Esophagus (tissue), 2 donors: ENCODE measurements at regions not wholly inside any gene's neighbourhood (a gene's known extent, or its start where the extent isn't known, plus 50 kb on each side); places are given as distances from the start of the nearest gene placed in this dataset.

Source experiments
- H3K27ac ChIP-seq, 2 donors: one replicate each; pipeline ENCODE4 v1.5.1; 2013; ENCODE audit warnings: low read depth in 2 of 2, mild to moderate bottlenecking in 2 of 2, inconsistent platforms in 1 of 2, low read length in 1 of 2, moderate library complexity in 1 of 2
- H3K27me3 ChIP-seq, 2 donors: one replicate each; pipeline ENCODE4 v1.6.1; 2013; ENCODE audit warnings: low read length in 2 of 2, control low read depth in 1 of 2, mild to moderate bottlenecking in 1 of 2; ENCODE audit not compliant: insufficient read depth in 2 of 2, control insufficient read depth in 1 of 2
- H3K36me3 ChIP-seq, 2 donors: one replicate each; pipeline ENCODE4 v1.6.1; 2013; ENCODE audit warnings: low read length in 1 of 2; ENCODE audit not compliant: control insufficient read depth in 2 of 2, insufficient read depth in 2 of 2
- H3K4me1 ChIP-seq, 2 donors: one replicate each; pipeline ENCODE4 v1.6.1; 2013; ENCODE audit warnings: low read length in 1 of 2; ENCODE audit not compliant: control insufficient read depth in 2 of 2, insufficient read depth in 2 of 2
- H3K4me3 ChIP-seq, 2 donors: one replicate each; pipeline ENCODE4 v1.5.1; 2013; ENCODE audit warnings: low read length in 2 of 2, mild to moderate bottlenecking in 2 of 2, low read depth in 1 of 2, moderate library complexity in 1 of 2
- H3K9me3 ChIP-seq, 2 donors: one replicate each; pipeline ENCODE4 v1.6.1; 2013; ENCODE audit warnings: mild to moderate bottlenecking in 2 of 2, low read depth in 1 of 2, low read length in 1 of 2, moderate library complexity in 1 of 2; ENCODE audit not compliant: control insufficient read depth in 2 of 2, insufficient read depth in 1 of 2
- WGBS, 2 donors: extraction: QIAGEN DNeasy Blood & Tissue Kit; methylation state at CpG; one replicate each; pipeline ENCODE4 v1.1.7; 2013; 5-methylcytosine and 5-hydroxymethylcytosine counted together
- donor health status: healthy with polysubstance abuse.
- donor health status: Bipolar disorder and iron deficiency.

- WGBS, 2 donors: 69 to 79% methylated on average over 12 of the region's 12 CpGs
- Histone ChIP-seq H3K4me3 (no peak overlapping the region), H3K27me3 (no peaks in the 10 kb centered on the region), H3K4me1 (peaks cover 0 to 4% of the 10 kb centered on the region in 2 donors), H3K27ac (no peak overlapping the region), H3K9me3 (no peaks in the 10 kb centered on the region), H3K36me3 (no peaks in the 10 kb centered on the region)
Observed at GRCh38 chr6:206264-206663, 86.0 kb upstream of the DUSP22 start.

GRCh38 chr6:208364-208763, 83.9 kb upstream of the DUSP22 start:
- no peak overlapping the region for H3K4me3 ChIP-seq
- H3K4me1 ChIP-seq: peaks cover 0 to 4% of the 10 kb centered on the region in 2 donors
- H3K36me3 ChIP-seq: no peaks in the 10 kb centered on the region
- H3K9me3 ChIP-seq: no peaks in the 10 kb centered on the region
- H3K27ac ChIP-seq: no peak overlapping the region
- no peaks in the 10 kb centered on the region for H3K27me3 ChIP-seq
- WGBS, 2 donors: 60 to 67% methylated on average over 12 of the region's 12 CpGs

- 86% methylated on average over 7 of the region's 7 CpGs for WGBS, 2 donors
- Histone ChIP-seq H3K4me1 (peaks cover 0 to 4% of the 10 kb centered on the region in 2 donors), H3K27me3 (no peaks in the 10 kb centered on the region), H3K4me3 (no peak overlapping the region), H3K36me3 (no peaks in the 10 kb centered on the region), H3K27ac (no peak overlapping the region), H3K9me3 (no peaks in the 10 kb centered on the region)
Observed at GRCh38 chr6:208938-209337, 83.3 kb upstream of the DUSP22 start.

- Histone ChIP-seq H3K4me1 (peaks cover 0 to 4% of the 10 kb centered on the region in 2 donors), H3K27ac (no peak overlapping the region), H3K27me3 (no peaks in the 10 kb centered on the region), H3K36me3 (no peaks in the 10 kb centered on the region), H3K9me3 (peaks cover 0 to 4% of the 10 kb centered on the region in 2 donors), H3K4me3 (peak overlapping the region in 1 of 2 donors; percentile 2)
- 80 to 83% methylated on average over 27 of the region's 27 CpGs for WGBS, 2 donors
Observed at GRCh38 chr6:209432-210103, 82.7 kb upstream of the DUSP22 start.

GRCh38 chr6:210104-210456, 82.2 kb upstream of the DUSP22 start:
- H3K27ac ChIP-seq: no peak overlapping the region
- H3K27me3 ChIP-seq: no peaks in the 10 kb centered on the region
- no peaks in the 10 kb centered on the region for H3K36me3 ChIP-seq
- H3K4me1 ChIP-seq: peaks cover 0 to 4% of the 10 kb centered on the region in 2 donors
- WGBS, 2 donors: 81 to 90% methylated on average over 7 of the region's 7 CpGs
- H3K4me3 ChIP-seq: peak overlapping the region in 1 of 2 donors; percentile 2
- peaks cover 0 to 4% of the 10 kb centered on the region in 2 donors for H3K9me3 ChIP-seq

GRCh38 chr6:210778-211374, 81.4 kb upstream of the DUSP22 start:
- H3K27me3 ChIP-seq: no peaks in the 10 kb centered on the region
- no peak overlapping the region for H3K4me3 ChIP-seq
- peaks cover 0 to 4% of the 10 kb centered on the region in 2 donors for H3K9me3 ChIP-seq
- 65 to 67% methylated on average over 13 of the region's 13 CpGs for WGBS, 2 donors
- H3K36me3 ChIP-seq: no peaks in the 10 kb centered on the region
- no peak overlapping the region for H3K27ac ChIP-seq
- peaks cover 2 to 8% of the 10 kb centered on the region in 2 donors for H3K4me1 ChIP-seq

GRCh38 chr6:211871-212497, 80.3 kb upstream of the DUSP22 start:
- Histone ChIP-seq H3K27me3 (no peaks in the 10 kb centered on the region), H3K9me3 (peaks cover 0 to 4% of the 10 kb centered on the region in 2 donors), H3K27ac (no peak overlapping the region), H3K4me3 (no peak overlapping the region), H3K36me3 (no peaks in the 10 kb centered on the region), H3K4me1 (peaks cover 2 to 8% of the 10 kb centered on the region in 2 donors)
- WGBS, 2 donors: 72 to 83% methylated on average over 10 of the region's 10 CpGs

- no peaks in the 10 kb centered on the region for H3K36me3 ChIP-seq
- no peak overlapping the region for H3K4me3 ChIP-seq
- H3K27ac ChIP-seq: no peak overlapping the region
- H3K27me3 ChIP-seq: no peaks in the 10 kb centered on the region
- H3K4me1 ChIP-seq: peaks cover 2 to 8% of the 10 kb centered on the region in 2 donors
- 82 to 92% methylated on average over 4 of the region's 4 CpGs for WGBS, 2 donors
- peaks cover 0 to 4% of the 10 kb centered on the region in 2 donors for H3K9me3 ChIP-seq
Observed at GRCh38 chr6:213284-213683, 79.0 kb upstream of the DUSP22 start.

GRCh38 chr6:214428-214827, 77.9 kb upstream of the DUSP22 start:
- 95 to 97% methylated on average over 5 of the region's 5 CpGs for WGBS, 2 donors
- H3K4me3 ChIP-seq: no peak overlapping the region
- no peaks in the 10 kb centered on the region for H3K36me3 ChIP-seq
- no peak overlapping the region for H3K27ac ChIP-seq
- no peaks in the 10 kb centered on the region for H3K27me3 ChIP-seq
- H3K9me3 ChIP-seq: peaks cover 0 to 4% of the 10 kb centered on the region in 2 donors
- H3K4me1 ChIP-seq: peaks cover 2 to 8% of the 10 kb centered on the region in 2 donors
